ENCODE measurements at regions not wholly inside any gene's neighbourhood (a gene's known extent, or its start where the extent isn't known, plus 50 kb on each side); places are given as distances from the start of the nearest gene placed in this dataset.

- DNase-seq (no peak), ATAC-seq (peak; percentile 82 to 95 (median 90))
- Histone ChIP-seq H3K4me3 (no peak overlapping the region), H3K4me1 (peaks cover 0 to 10% (median 2%) of the 10 kb centered on the region in 4 donors), H3K27ac (peak overlapping the region in 1 of 3 donors; percentile 7), H3K36me3 (no peaks in the 10 kb centered on the region), H3K27me3 (no peaks in the 10 kb centered on the region), H3K9me3 (no peaks in the 10 kb centered on the region)
- TF ChIP-seq POLR2A (IDR thresholded peaks at IDR 0.05): no peak
- no peak for TF ChIP-seq CTCF (IDR thresholded peaks at IDR 0.05)
- intact Hi-C loops (cut with DNase I): no loop called here
Measured at GRCh38 chr3:117135207-117135606, 425.6 kb downstream of the TUSC7 start.

- intact Hi-C loops (cut with DNase I): no loop called here
- Histone ChIP-seq H3K36me3 (no peaks in the 10 kb centered on the region), H3K4me1 (peaks cover 0 to 10% (median 2%) of the 10 kb centered on the region in 4 donors), H3K27ac (no peak overlapping the region), H3K27me3 (no peaks in the 10 kb centered on the region), H3K4me3 (no peak overlapping the region), H3K9me3 (no peaks in the 10 kb centered on the region)
- DNase-seq (no peak), ATAC-seq (no peak)
- 60% methylated on average over 1 of the region's 1 CpG for WGBS (ENCODE audit: insufficient coverage, low coverage, low lambda C conversion rate, missing lambda C conversion rate)
- TF ChIP-seq CTCF (IDR thresholded peaks at IDR 0.05) (no peak), POLR2A (IDR thresholded peaks at IDR 0.05) (no peak)
Measured at GRCh38 chr3:117136003-117136402, 426.4 kb downstream of the TUSC7 start.

GRCh38 chr3:117137065-117137464 lies 427.5 kb downstream of the TUSC7 start:
- no peaks in the 10 kb centered on the region for H3K36me3 ChIP-seq
- intact Hi-C loops (cut with DNase I): no loop called here
- H3K27ac ChIP-seq: no peak overlapping the region
- no peaks in the 10 kb centered on the region for H3K27me3 ChIP-seq
- no peak for TF ChIP-seq POLR2A (IDR thresholded peaks at IDR 0.05)
- no peak for TF ChIP-seq CTCF (IDR thresholded peaks at IDR 0.05)
- H3K4me1 ChIP-seq: peaks cover 0 to 10% (median 2%) of the 10 kb centered on the region in 4 donors
- no peak for DNase-seq
- 88% methylated on average over 1 of the region's 1 CpG for WGBS (ENCODE audit: insufficient coverage, low coverage, low lambda C conversion rate, missing lambda C conversion rate)
- no peak overlapping the region for H3K4me3 ChIP-seq
- peak in 1 of 4 donors; percentile 15 for ATAC-seq
- H3K9me3 ChIP-seq: no peaks in the 10 kb centered on the region

GRCh38 chr3:117139681-117140080 lies 430.1 kb downstream of the TUSC7 start:
- WGBS (ENCODE audit: insufficient coverage, low coverage, low lambda C conversion rate, missing lambda C conversion rate): 87% methylated on average over 2 of the region's 2 CpGs
- DNase-seq (no peak), ATAC-seq (no peak)
- no peak overlapping the region for H3K27ac ChIP-seq
- H3K9me3 ChIP-seq: no peaks in the 10 kb centered on the region
- TF ChIP-seq CTCF (IDR thresholded peaks at IDR 0.05) (no peak), POLR2A (IDR thresholded peaks at IDR 0.05) (no peak)
- peaks cover 0 to 10% (median 2%) of the 10 kb centered on the region in 4 donors for H3K4me1 ChIP-seq
- H3K36me3 ChIP-seq: no peaks in the 10 kb centered on the region
- H3K4me3 ChIP-seq: no peak overlapping the region
- H3K27me3 ChIP-seq: no peaks in the 10 kb centered on the region
- intact Hi-C loops (cut with DNase I): no loop called here

- Histone ChIP-seq H3K36me3 (no peaks in the 10 kb centered on the region), H3K27ac (no peak overlapping the region), H3K27me3 (no peaks in the 10 kb centered on the region), H3K4me3 (no peak overlapping the region), H3K9me3 (no peaks in the 10 kb centered on the region), H3K4me1 (peaks cover 0 to 3% (median 0%) of the 10 kb centered on the region in 4 donors)
- TF ChIP-seq CTCF (IDR thresholded peaks at IDR 0.05) (no peak), POLR2A (IDR thresholded peaks at IDR 0.05) (no peak)
- no peak for ATAC-seq
- DNase-seq: no peak
- intact Hi-C loops (cut with DNase I): no loop called here
Measured at GRCh38 chr3:117141812-117142211, 432.2 kb downstream of the TUSC7 start.

Data from right lobe of liver (tissue), 6 donors.